ENCODE measurements at regions not wholly inside any gene's neighbourhood (a gene's known extent, or its start where the extent isn't known, plus 50 kb on each side); places are given as distances from the start of the nearest gene placed in this dataset.

DNA sequence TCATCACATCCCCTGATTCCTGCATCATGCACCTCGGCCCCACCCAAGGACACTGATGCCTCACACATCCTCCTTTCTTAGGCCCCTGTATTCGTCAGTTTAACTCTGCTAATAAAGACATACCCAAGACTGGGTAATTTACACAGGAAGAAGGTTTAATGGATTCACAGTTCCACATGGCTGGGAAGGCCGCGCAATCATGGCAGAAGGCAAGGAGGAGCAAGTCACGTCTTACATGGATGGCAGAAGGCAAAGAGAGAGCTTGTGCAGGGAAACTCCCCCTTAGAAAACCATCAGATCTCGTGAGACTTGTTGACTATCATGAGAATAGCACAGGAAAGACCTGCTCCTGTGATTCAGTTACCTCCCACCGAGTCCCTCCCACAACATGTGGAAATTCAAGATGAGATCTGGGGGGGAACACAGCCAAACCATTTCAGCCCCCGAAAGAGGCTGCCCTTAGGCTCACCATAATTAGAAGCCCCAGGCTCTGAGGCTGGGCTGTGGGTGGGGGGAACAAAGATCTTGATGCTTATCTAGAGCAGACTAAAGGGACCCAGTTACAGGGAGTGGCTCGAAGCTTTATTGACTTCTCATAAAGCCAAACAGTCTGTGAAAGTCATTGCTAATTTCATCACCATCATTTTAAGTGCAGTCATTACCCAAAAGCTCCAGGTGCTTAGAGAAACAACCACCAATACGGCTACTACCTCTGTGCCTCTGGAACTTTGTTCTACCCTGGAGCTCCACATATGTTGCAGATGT lies 181.5 kb downstream of the MATN1 start:
- H3K4me3 Mint-ChIP-seq (ENCODE audit: unreplicated experiment): no peak overlapping the region
- Histone ChIP-seq H3K9me3 (ENCODE audit: insufficient read depth, low read depth, low read length) (no peaks in the 10 kb centered on the region), H4K20me1 (ENCODE audit: insufficient read depth, low read length) (no peaks in the 10 kb centered on the region), H3K27ac (ENCODE audit: low read depth, low read length) (no peak overlapping the region), H3K4me2 (ENCODE audit: low read length) (no peak overlapping the region), H3K4me3 (ENCODE audit: insufficient read depth, low read depth, low read length) (no peak overlapping the region), H3K4me1 (ENCODE audit: insufficient read depth, low read length) (no peaks in the 10 kb centered on the region), H3K9ac (ENCODE audit: low read length) (no peak overlapping the region), H3K79me2 (ENCODE audit: insufficient read depth, low read length) (no peaks in the 10 kb centered on the region), H3K27me3 (ENCODE audit: insufficient read depth, low read length) (no peaks in the 10 kb centered on the region), H2AFZ (ENCODE audit: low read depth, low read length) (no peak overlapping the region), H3K36me3 (ENCODE audit: insufficient read depth, low read length) (no peaks in the 10 kb centered on the region)
- H3K27ac Mint-ChIP-seq (ENCODE audit: unreplicated experiment): no peak overlapping the region
- peaks cover 13% of the 10 kb centered on the region for H3K27me3 Mint-ChIP-seq (ENCODE audit: low read depth, unreplicated experiment)
- FAIRE-seq: no peak
- TF ChIP-seq EZH2 (IDR thresholded peaks at IDR 0.05; ENCODE audit: insufficient read depth, low read length): no peak
- TF ChIP-seq, protein P1, sequence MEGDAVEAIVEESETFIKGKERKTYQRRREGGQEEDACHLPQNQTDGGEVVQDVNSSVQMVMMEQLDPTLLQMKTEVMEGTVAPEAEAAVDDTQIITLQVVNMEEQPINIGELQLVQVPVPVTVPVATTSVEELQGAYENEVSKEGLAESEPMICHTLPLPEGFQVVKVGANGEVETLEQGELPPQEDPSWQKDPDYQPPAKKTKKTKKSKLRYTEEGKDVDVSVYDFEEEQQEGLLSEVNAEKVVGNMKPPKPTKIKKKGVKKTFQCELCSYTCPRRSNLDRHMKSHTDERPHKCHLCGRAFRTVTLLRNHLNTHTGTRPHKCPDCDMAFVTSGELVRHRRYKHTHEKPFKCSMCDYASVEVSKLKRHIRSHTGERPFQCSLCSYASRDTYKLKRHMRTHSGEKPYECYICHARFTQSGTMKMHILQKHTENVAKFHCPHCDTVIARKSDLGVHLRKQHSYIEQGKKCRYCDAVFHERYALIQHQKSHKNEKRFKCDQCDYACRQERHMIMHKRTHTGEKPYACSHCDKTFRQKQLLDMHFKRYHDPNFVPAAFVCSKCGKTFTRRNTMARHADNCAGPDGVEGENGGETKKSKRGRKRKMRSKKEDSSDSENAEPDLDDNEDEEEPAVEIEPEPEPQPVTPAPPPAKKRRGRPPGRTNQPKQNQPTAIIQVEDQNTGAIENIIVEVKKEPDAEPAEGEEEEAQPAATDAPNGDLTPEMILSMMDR (IDR thresholded peaks at IDR 0.05; ENCODE audit: insufficient read depth, low read depth, low read length): no peak
- H3K9me3 Mint-ChIP-seq (ENCODE audit: unreplicated experiment): peaks cover 3% of the 10 kb centered on the region
- no peaks in the 10 kb centered on the region for H3K36me3 Mint-ChIP-seq (ENCODE audit: low read depth, unreplicated experiment)
- H3K4me1 Mint-ChIP-seq (ENCODE audit: low read depth, unreplicated experiment): peaks cover 4% of the 10 kb centered on the region
- no peak for DNase-seq (ENCODE audit: low read depth)

DNA sequence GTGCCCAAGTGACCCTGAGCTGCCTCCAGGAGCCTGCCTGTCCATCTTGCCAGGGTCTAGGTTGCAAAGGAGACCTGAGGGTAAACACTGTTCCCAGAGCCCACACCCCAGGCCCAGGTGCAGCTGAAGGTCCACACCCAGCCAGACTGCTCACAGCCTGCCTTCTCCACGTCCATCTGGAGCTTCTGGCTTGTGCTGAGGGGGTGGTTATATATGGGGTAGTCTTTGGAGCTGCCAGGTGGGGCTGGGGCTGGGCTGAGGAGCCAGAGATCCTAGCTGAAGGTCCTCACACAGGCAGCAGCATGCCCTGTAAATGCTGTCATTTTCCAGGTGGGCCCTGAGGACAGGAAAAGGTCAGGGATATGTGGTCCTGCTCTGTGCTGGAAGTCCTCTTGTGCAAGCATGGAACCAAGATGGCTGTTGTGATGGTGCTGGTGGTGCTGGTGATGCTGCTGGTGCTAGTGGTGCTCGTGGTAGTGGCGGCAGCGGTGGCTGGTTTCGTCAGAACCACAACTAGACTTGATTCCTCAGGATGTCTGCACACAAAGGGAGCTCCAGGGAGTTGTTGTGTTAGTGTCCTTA lies 182.7 kb downstream of the MATN1 start:
- H3K27ac Mint-ChIP-seq (ENCODE audit: unreplicated experiment): no peak overlapping the region
- peaks cover 18% of the 10 kb centered on the region for H3K27me3 Mint-ChIP-seq (ENCODE audit: low read depth, unreplicated experiment)

More for the DNA sequence above, 182.7 kb downstream of the MATN1 start:
- DNase-seq (ENCODE audit: low read depth) (no peak), FAIRE-seq (no peak)
- Histone ChIP-seq H3K9ac (ENCODE audit: low read length) (no peak overlapping the region), H3K4me2 (ENCODE audit: low read length) (no peak overlapping the region), H3K79me2 (ENCODE audit: insufficient read depth, low read length) (no peaks in the 10 kb centered on the region), H3K4me1 (ENCODE audit: insufficient read depth, low read length) (no peaks in the 10 kb centered on the region), H3K36me3 (ENCODE audit: insufficient read depth, low read length) (no peaks in the 10 kb centered on the region), H2AFZ (ENCODE audit: low read depth, low read length) (no peak overlapping the region), H3K27ac (ENCODE audit: low read depth, low read length) (no peak overlapping the region), H3K27me3 (ENCODE audit: insufficient read depth, low read length) (no peaks in the 10 kb centered on the region), H3K4me3 (ENCODE audit: insufficient read depth, low read depth, low read length) (no peak overlapping the region), H4K20me1 (ENCODE audit: insufficient read depth, low read length) (no peaks in the 10 kb centered on the region), H3K9me3 (ENCODE audit: insufficient read depth, low read depth, low read length) (no peaks in the 10 kb centered on the region)
- Mint-ChIP-seq H3K4me3 (ENCODE audit: unreplicated experiment) (no peak overlapping the region), H3K36me3 (ENCODE audit: low read depth, unreplicated experiment) (no peaks in the 10 kb centered on the region), H3K4me1 (ENCODE audit: low read depth, unreplicated experiment) (peaks cover 4% of the 10 kb centered on the region), H3K9me3 (ENCODE audit: unreplicated experiment) (peaks cover 3% of the 10 kb centered on the region)
- TF ChIP-seq EZH2 (IDR thresholded peaks at IDR 0.05; ENCODE audit: insufficient read depth, low read length): no peak
- TF ChIP-seq, protein P1 (IDR thresholded peaks at IDR 0.05; ENCODE audit: insufficient read depth, low read depth, low read length): no peak
